Effector memory CD4-positive, alpha-beta T cell (primary cell): ENCODE measurements at regions not wholly inside any gene's neighbourhood (a gene's known extent, or its start where the extent isn't known, plus 50 kb on each side); places are given as distances from the start of the nearest gene placed in this dataset.

ENCODE experiments used
- DNase-seq, 3 donors: peaks; one replicate each; pipeline ENCODE4 v3.0.0-alpha.2; 2020
- H3K27ac ChIP-seq: 2 replicates; pipeline ENCODE4 v1.7.0; 2013; ENCODE audit warnings: mild to moderate bottlenecking, low read length, moderate library complexity; ENCODE audit not compliant: insufficient read depth, poor library complexity, severe bottlenecking
- H3K27me3 ChIP-seq: replicated peaks from 2 replicates; pipeline ENCODE4 v1.7.0; 2013; ENCODE audit warnings: mild to moderate bottlenecking, low read length; ENCODE audit not compliant: insufficient read depth, control insufficient read depth, poor library complexity, severe bottlenecking
- H3K36me3 ChIP-seq: 2 replicates; pipeline ENCODE4 v1.7.0; 2013; ENCODE audit warnings: mild to moderate bottlenecking, low read length, moderate library complexity; ENCODE audit not compliant: control insufficient read depth, insufficient read depth
- H3K4me1 ChIP-seq: 2 replicates; pipeline ENCODE4 v1.7.0; 2013; ENCODE audit warnings: low read length, mild to moderate bottlenecking; ENCODE audit not compliant: control insufficient read depth, insufficient read depth, poor library complexity, severe bottlenecking
- H3K4me3 ChIP-seq: 2 replicates; pipeline ENCODE4 v1.7.0; 2013; ENCODE audit warnings: low read length, low read depth, mild to moderate bottlenecking; ENCODE audit not compliant: insufficient read depth, poor library complexity, severe bottlenecking
- H3K9me3 ChIP-seq: 2 replicates; pipeline ENCODE4 v1.7.0; 2013; ENCODE audit warnings: mild to moderate bottlenecking, low read length, moderate library complexity; ENCODE audit not compliant: control insufficient read depth

DNA sequence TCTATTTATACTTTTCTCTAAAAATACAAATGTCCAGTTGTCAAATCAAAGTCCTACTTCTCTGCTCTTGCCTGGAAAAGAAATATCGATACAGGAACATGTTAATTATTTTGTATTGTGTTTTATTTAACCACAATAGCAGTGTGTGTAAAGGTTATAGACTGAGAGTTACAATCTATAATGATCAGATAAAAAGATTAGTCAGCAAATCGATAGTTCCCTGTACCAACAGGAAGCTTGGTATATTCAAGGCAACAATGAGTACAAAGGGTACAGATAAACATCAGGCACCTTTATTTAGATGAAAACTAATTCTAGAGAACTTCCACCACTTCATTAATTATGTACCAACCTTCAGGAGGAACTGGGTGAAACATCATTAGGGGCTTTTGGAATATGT is 469.5 kb downstream of the GBA3 start:
- Histone ChIP-seq H3K9me3 (no peaks in the 10 kb centered on the region), H3K27ac (no peak overlapping the region), H3K4me3 (no peak overlapping the region), H3K27me3 (no peaks in the 10 kb centered on the region), H3K36me3 (no peaks in the 10 kb centered on the region), H3K4me1 (no peaks in the 10 kb centered on the region)
- DNase-seq, result no peak

DNA sequence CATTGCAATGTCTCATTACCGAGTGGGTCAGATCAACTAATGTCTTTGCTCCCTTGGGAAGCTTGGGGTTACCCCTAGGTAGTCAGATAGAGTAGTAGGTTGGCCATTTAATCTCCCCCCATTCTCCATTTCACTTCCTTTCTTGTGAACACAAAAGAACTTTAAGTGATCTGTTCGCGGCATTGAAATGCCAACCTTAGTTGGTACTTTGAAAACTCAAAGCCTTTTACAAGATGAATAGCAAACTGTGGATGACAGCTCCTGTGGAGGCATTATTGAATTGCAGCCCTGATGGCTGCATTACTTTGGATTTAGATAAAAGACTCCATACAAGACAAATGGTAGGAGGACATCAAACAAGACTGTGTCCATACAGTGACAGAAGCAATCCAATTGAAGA is 469.1 kb downstream of the GBA3 start:
- H3K36me3 ChIP-seq, result no peaks in the 10 kb centered on the region
- no peaks in the 10 kb centered on the region for H3K9me3 ChIP-seq
- no peaks in the 10 kb centered on the region for H3K27me3 ChIP-seq
- no peaks in the 10 kb centered on the region for H3K4me1 ChIP-seq
- no peak overlapping the region for H3K27ac ChIP-seq
- DNase-seq, result no peak
- H3K4me3 ChIP-seq, result no peak overlapping the region

DNA sequence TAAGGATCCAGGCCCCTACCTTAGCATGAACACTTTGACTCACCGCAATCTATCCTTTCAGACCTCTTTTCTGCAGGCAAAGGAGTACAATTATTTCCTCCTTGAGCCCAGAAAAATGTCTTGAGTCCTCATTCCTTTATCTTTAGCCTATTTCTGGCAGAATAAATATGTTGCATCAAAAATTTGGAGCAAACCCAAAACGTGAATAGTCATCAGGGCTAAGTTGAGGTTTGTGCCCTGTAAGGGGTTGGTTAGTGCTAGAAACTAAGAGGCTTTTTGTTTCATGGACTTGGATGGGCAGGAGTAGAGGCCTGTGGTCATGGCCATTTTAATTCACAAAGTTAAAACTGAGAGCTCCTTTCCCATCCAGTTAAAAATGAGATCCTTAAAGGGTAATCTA is 460.3 kb downstream of the GBA3 start:
- Histone ChIP-seq H3K27ac (no peak overlapping the region), H3K36me3 (no peaks in the 10 kb centered on the region), H3K27me3 (no peaks in the 10 kb centered on the region), H3K4me3 (no peak overlapping the region), H3K9me3 (no peaks in the 10 kb centered on the region), H3K4me1 (no peaks in the 10 kb centered on the region)
- no peak for DNase-seq

DNA sequence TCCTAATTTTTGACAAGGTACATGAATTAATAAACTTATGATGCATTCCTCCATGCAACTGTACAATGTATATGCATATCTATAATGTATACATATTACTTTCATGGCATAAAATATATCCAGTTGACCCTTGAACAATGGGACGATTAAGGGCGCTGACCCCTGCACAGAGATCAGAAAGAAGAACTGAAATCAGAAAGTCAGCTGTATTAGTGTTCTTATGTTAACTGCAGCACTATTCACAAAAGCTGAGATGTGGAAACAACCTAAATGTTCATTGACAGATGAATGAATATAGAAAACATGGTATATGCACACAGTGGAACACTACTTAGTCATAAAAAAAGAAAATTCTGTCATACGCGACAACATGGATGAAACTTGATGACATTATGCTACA is 457.1 kb downstream of the GBA3 start:
- Histone ChIP-seq H3K4me3 (no peak overlapping the region), H3K27me3 (no peaks in the 10 kb centered on the region), H3K27ac (no peak overlapping the region), H3K4me1 (no peaks in the 10 kb centered on the region), H3K9me3 (no peaks in the 10 kb centered on the region), H3K36me3 (no peaks in the 10 kb centered on the region)
- no peak for DNase-seq

DNA sequence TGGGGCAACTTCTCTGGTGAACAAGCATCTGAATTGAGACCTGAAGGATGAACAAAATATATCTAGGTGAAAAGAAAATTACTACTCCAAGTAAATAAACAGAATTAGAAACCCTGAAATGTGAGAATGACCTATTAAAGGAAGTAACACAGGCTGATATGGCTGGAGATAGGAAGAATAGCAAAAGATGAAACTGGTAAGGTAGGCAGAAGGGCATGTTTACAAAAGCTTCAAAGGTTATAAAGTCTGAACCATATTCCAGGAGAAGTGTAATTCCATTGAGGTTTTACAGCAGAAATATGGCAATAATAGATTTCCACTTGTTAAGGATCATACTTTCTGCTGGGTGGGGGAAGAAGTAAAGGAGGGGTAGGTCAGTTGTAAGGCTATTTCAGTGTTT is 452.0 kb downstream of the GBA3 start:
- no peak overlapping the region for H3K27ac ChIP-seq
- no peaks in the 10 kb centered on the region for H3K4me1 ChIP-seq
- no peaks in the 10 kb centered on the region for H3K27me3 ChIP-seq
- no peaks in the 10 kb centered on the region for H3K36me3 ChIP-seq
- no peaks in the 10 kb centered on the region for H3K9me3 ChIP-seq
- no peak for DNase-seq
- no peak overlapping the region for H3K4me3 ChIP-seq

DNA sequence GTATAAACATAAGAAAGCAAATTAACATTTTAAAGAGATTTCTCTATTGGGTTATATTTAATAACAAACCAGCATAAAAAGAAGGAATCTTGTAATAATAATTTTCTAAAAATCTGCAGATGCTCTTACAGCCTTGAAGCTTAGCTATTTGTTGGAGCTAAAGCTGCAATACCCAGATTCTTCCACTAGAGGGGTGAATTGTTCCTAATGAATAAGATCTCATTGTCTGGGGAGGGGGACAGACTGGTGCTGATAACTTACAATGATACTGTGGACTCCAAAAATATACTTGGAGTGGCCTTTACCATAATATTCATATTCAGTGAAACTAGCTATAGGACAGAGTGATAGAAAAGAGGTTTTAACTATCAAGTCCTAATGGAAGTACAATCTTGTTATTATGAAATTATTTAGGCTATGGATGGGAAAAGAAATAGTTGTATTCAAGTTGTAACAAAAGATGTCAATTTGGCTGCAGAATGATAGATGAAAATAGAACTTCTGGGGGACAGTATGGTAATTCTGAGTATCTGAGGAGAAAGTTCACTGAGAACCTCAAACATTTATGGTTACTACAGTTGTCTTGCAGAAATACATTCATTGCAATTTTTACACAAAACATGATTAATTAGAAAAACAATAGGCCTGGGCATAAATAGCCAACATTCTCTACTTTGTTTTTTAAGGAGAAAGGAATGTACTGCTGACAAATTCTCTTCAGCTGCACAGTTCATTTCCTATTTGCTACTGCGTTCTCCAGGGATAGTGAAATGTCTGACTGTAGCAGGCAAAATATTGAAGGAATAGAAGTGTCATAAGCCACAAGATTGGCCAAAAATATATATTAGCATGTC is 443.3 kb downstream of the GBA3 start:
- no peak for DNase-seq
- H3K4me3 ChIP-seq, result no peak overlapping the region
- no peak overlapping the region for H3K27ac ChIP-seq

DNA sequence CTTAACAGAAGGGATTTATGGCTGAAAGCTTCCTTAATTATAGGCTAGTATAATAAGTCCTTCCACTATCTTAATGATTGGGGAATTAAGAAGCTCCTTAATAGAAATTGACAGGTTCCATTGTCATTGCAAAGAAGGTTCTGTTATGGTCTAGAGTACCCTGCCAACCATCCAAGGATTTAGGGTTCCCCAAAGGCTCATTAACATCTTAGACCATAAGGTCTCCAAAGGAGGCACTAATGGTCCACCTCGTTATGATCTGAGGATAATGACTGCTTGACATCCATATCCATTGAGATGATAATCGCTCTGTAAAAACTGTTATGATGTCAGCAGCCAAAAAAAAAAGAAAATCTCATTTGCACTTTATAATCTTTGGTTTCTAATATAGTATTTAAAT is 441.6 kb downstream of the GBA3 start:
- Histone ChIP-seq H3K27me3 (no peaks in the 10 kb centered on the region), H3K36me3 (no peaks in the 10 kb centered on the region), H3K4me1 (no peaks in the 10 kb centered on the region), H3K9me3 (no peaks in the 10 kb centered on the region), H3K4me3 (no peak overlapping the region), H3K27ac (no peak overlapping the region)
- DNase-seq, result no peak

More for the DNA sequence above, 443.3 kb downstream of the GBA3 start:
- H3K9me3 ChIP-seq, result no peaks in the 10 kb centered on the region
- H3K36me3 ChIP-seq, result no peaks in the 10 kb centered on the region
- no peaks in the 10 kb centered on the region for H3K4me1 ChIP-seq
- no peaks in the 10 kb centered on the region for H3K27me3 ChIP-seq

DNA sequence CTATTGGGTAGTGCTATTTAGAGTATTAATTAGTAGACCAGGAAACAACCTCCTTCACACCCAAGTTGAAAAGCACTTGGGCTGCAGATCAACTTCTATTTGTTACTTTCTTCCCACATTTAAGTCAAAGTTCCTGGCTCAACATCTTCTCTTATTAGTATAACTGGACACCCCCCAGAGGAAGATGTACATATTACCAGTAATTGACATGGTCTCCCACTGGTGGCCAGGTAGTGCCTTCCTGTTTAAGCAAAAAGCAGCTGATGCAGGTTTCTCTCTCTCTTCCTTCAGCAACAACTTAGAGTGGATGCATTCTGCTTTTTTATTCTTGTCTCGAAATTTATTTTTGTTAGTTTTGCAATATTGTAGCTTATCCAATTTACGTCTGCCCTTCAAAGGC is 438.1 kb downstream of the GBA3 start:
- no peaks in the 10 kb centered on the region for H3K36me3 ChIP-seq

DNA sequence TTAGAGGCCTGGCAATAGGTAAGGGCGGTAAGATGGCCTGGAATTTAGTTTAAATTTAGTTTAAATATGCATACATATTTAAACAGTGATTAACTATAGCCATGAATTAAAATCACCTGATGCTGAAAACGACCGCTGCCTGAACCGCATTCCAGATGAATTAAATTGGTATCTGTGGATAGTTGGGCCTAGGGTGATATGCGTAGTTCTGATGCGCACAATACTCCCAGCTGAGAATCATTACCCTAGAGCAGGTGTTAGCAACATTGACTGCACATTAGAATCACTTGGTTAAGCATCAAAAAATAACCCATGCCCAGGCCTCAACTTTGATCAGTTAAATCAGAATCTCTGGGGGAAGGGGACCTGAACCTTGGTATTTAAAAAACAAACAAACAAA is 432.4 kb downstream of the GBA3 start:
- Histone ChIP-seq H3K4me3 (no peak overlapping the region), H3K27me3 (no peaks in the 10 kb centered on the region), H3K27ac (no peak overlapping the region), H3K36me3 (no peaks in the 10 kb centered on the region), H3K4me1 (no peaks in the 10 kb centered on the region), H3K9me3 (no peaks in the 10 kb centered on the region)
- DNase-seq, result no peak

More for the DNA sequence above, 438.1 kb downstream of the GBA3 start:
- no peaks in the 10 kb centered on the region for H3K4me1 ChIP-seq
- H3K27ac ChIP-seq, result no peak overlapping the region
- no peaks in the 10 kb centered on the region for H3K9me3 ChIP-seq
- H3K4me3 ChIP-seq, result no peak overlapping the region
- H3K27me3 ChIP-seq, result no peaks in the 10 kb centered on the region
- DNase-seq, result no peak

DNA sequence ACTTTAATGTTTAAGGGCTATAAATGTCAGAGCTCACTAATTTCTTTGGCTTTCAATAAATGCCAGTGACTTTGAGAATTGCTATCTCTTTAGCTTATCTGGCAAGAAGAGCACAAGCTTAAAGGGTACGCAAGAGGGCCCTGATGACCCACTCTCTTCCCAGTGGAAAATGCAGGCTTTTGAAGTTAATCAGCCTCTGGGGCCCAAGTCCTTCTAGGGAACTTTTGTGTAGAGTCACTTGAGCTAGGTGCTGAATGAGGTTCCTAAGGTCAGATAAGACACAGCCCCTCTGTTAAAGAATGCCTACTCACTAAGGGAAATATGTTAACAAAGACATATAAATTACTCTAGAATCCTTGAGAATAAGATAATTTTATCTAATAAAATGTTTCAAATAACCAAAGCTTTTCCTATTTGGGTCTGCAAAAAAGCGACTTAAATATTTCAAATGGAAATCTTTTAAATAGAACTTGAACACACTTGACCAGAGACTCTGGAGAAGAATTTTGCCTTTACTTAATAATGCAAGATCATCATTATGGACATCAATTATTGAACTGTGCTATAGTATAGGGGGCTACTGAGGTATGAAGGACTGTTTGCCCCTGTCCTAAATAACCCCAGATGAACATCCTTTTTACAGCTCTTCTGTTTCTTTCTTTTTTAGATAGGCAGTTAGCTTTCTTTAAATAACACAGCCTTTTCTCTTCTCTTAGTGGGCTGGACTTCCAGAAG is 430.1 kb downstream of the GBA3 start:
- no peaks in the 10 kb centered on the region for H3K9me3 ChIP-seq
- no peak overlapping the region for H3K27ac ChIP-seq
- H3K4me3 ChIP-seq, result no peak overlapping the region
- H3K27me3 ChIP-seq, result no peaks in the 10 kb centered on the region
- H3K4me1 ChIP-seq, result no peaks in the 10 kb centered on the region
- DNase-seq, result no peak
- no peaks in the 10 kb centered on the region for H3K36me3 ChIP-seq
